Astrocyte (in vitro differentiated cells and primary cell): ENCODE measurements at regions not wholly inside any gene's neighbourhood (a gene's known extent, or its start where the extent isn't known, plus 50 kb on each side); places are given as distances from the start of the nearest gene placed in this dataset.

ENCODE experiments used
- DNase-seq: peaks from one replicate; pipeline ENCODE4 v3.0.0-alpha.2; 2010; ENCODE audit warnings: low read depth
- FAIRE-seq: peaks from 2 replicates; lab custom pipeline; 2011; peaks lifted over from hg19 to GRCh38; lab: Jason Lieb, UNC
- H2AFZ ChIP-seq: 2 replicates; pipeline ENCODE4 v1.6.0; 2012; ENCODE audit warnings: low read depth, low read length, inconsistent platforms
- H3K27ac ChIP-seq: 2 replicates; pipeline ENCODE4 v1.5.1; 2011; ENCODE audit warnings: low read depth, low read length, inconsistent platforms
- H3K27me3 ChIP-seq: 2 replicates; pipeline ENCODE4 v1.6.0; 2011; ENCODE audit warnings: low read length, inconsistent platforms; ENCODE audit not compliant: insufficient read depth
- H3K36me3 ChIP-seq: 2 replicates; pipeline ENCODE4 v1.5.1; 2011; ENCODE audit warnings: low read length, inconsistent platforms; ENCODE audit not compliant: insufficient read depth
- H3K4me1 ChIP-seq: 2 replicates; pipeline ENCODE4 v1.5.1; 2011; ENCODE audit warnings: low read length, inconsistent platforms; ENCODE audit not compliant: insufficient read depth
- H3K4me2 ChIP-seq: 2 replicates; pipeline ENCODE4 v1.6.0; 2012; ENCODE audit warnings: low read length, inconsistent platforms
- H3K4me3 ChIP-seq: 2 replicates; pipeline ENCODE4 v1.5.1; 2011; ENCODE audit warnings: low read depth, mild to moderate bottlenecking, low read length, inconsistent platforms; ENCODE audit not compliant: insufficient read depth
- H3K79me2 ChIP-seq: 2 replicates; pipeline ENCODE4 v1.6.0; 2012; ENCODE audit warnings: mild to moderate bottlenecking, low read length, inconsistent platforms; ENCODE audit not compliant: insufficient read depth
- H3K9ac ChIP-seq: 2 replicates; pipeline ENCODE4 v1.6.0; 2012; ENCODE audit warnings: mild to moderate bottlenecking, low read length, inconsistent platforms
- H3K9me3 ChIP-seq: 2 replicates; pipeline ENCODE4 v1.5.1; 2012; ENCODE audit warnings: low read depth, mild to moderate bottlenecking, low read length, inconsistent platforms; ENCODE audit not compliant: insufficient read depth
- H4K20me1 ChIP-seq: 2 replicates; pipeline ENCODE4 v1.6.0; 2012; ENCODE audit warnings: low read length, inconsistent platforms; ENCODE audit not compliant: insufficient read depth
- H3K27ac Mint-ChIP-seq: one replicate; pipeline ENCODE4 v1.8.0; 2021; ENCODE audit warnings: mild to moderate bottlenecking, mixed read lengths; ENCODE audit not compliant: unreplicated experiment
- H3K27me3 Mint-ChIP-seq: one replicate; pipeline ENCODE4 v1.8.0; 2021; ENCODE audit warnings: low read depth, mixed read lengths; ENCODE audit not compliant: unreplicated experiment
- H3K36me3 Mint-ChIP-seq: one replicate; pipeline ENCODE4 v1.8.0; 2021; ENCODE audit warnings: low read depth, mixed read lengths; ENCODE audit not compliant: unreplicated experiment
- H3K4me1 Mint-ChIP-seq: one replicate; pipeline ENCODE4 v1.8.0; 2021; ENCODE audit warnings: low read depth, mixed read lengths; ENCODE audit not compliant: unreplicated experiment
- H3K4me3 Mint-ChIP-seq: one replicate; pipeline ENCODE4 v1.8.0; 2021; ENCODE audit warnings: mild to moderate bottlenecking, moderate library complexity, mixed read lengths; ENCODE audit not compliant: unreplicated experiment
- H3K9me3 Mint-ChIP-seq: one replicate; pipeline ENCODE4 v1.8.0; 2021; ENCODE audit warnings: mild to moderate bottlenecking, mixed read lengths; ENCODE audit not compliant: unreplicated experiment
- EZH2 ChIP-seq: IDR thresholded peaks from 2 replicates; pipeline ENCODE4 v1.6.1; 2012; ENCODE audit warnings: mild to moderate bottlenecking, low read length, inconsistent platforms; ENCODE audit not compliant: insufficient read depth
- TF ChIP-seq, protein P1 (sequence below): IDR thresholded peaks from 2 replicates; pipeline ENCODE4 v1.5.1; 2011; ENCODE audit warnings: low read depth, mild to moderate bottlenecking, inconsistent platforms, low read length, moderate library complexity; ENCODE audit not compliant: insufficient read depth

DNA sequence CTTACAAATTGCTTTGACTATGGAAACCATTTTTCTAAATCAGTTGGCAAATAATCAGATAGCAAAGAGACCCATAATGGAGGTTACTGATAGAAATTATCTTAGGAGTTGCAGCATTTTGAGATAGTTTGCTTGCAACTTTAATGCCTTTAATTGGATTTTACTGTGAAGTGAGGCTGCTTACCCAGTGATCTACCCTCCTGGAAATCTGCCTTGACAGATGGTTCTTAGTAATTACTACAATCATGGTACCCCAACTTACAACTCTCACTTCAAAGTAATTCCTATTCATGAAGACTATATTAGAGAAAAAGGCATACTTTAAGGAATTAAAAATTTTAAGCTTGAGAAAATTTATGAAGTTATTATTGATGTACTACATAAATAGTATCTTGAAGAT is 1288.6 kb upstream of the CDH2 start:
- Histone ChIP-seq H3K9ac (no peak overlapping the region), H3K4me2 (no peak overlapping the region), H3K9me3 (no peaks in the 10 kb centered on the region), H3K79me2 (no peaks in the 10 kb centered on the region), H3K27me3 (no peaks in the 10 kb centered on the region), H3K4me1 (no peaks in the 10 kb centered on the region), H4K20me1 (no peaks in the 10 kb centered on the region), H3K4me3 (no peak overlapping the region), H2AFZ (no peak overlapping the region), H3K27ac (no peak overlapping the region), H3K36me3 (no peaks in the 10 kb centered on the region)
- Mint-ChIP-seq H3K36me3 (no peaks in the 10 kb centered on the region), H3K27ac (no peak overlapping the region), H3K9me3 (no peaks in the 10 kb centered on the region), H3K4me1 (no peaks in the 10 kb centered on the region), H3K27me3 (no peaks in the 10 kb centered on the region), H3K4me3 (no peak overlapping the region)
- no peak for TF ChIP-seq EZH2
- TF ChIP-seq, protein P1, sequence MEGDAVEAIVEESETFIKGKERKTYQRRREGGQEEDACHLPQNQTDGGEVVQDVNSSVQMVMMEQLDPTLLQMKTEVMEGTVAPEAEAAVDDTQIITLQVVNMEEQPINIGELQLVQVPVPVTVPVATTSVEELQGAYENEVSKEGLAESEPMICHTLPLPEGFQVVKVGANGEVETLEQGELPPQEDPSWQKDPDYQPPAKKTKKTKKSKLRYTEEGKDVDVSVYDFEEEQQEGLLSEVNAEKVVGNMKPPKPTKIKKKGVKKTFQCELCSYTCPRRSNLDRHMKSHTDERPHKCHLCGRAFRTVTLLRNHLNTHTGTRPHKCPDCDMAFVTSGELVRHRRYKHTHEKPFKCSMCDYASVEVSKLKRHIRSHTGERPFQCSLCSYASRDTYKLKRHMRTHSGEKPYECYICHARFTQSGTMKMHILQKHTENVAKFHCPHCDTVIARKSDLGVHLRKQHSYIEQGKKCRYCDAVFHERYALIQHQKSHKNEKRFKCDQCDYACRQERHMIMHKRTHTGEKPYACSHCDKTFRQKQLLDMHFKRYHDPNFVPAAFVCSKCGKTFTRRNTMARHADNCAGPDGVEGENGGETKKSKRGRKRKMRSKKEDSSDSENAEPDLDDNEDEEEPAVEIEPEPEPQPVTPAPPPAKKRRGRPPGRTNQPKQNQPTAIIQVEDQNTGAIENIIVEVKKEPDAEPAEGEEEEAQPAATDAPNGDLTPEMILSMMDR = no peak
- FAIRE-seq = no peak
- DNase-seq = no peak

DNA sequence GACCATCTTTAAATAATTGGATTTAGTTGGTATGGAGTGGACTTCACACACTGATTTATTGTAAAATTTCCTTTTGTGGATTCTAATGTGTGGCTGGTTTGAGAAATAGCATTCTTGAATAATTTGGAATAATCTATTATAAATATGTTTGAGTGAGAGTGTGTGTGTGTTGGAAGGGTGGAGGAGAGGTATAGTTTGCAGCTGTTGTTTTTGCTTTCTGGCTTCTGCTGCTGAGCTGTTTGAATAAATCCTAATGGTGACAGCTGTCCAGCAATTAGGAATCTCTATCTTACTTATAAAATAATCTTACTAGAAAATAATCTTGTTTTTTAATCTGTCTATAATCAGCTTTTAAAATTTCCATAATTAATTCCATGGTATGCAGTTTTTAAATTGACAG is 1283.0 kb upstream of the CDH2 start:
- H3K4me1 Mint-ChIP-seq = no peaks in the 10 kb centered on the region
- H3K9me3 Mint-ChIP-seq = no peaks in the 10 kb centered on the region
- H3K9ac ChIP-seq = no peak overlapping the region
- H4K20me1 ChIP-seq = no peaks in the 10 kb centered on the region
- no peak overlapping the region for H3K27ac Mint-ChIP-seq
- H3K36me3 ChIP-seq = no peaks in the 10 kb centered on the region
- no peaks in the 10 kb centered on the region for H3K36me3 Mint-ChIP-seq
- no peaks in the 10 kb centered on the region for H3K27me3 Mint-ChIP-seq
- H3K79me2 ChIP-seq = no peaks in the 10 kb centered on the region
- H3K27ac ChIP-seq = no peak overlapping the region
- H3K4me1 ChIP-seq = no peaks in the 10 kb centered on the region
- H2AFZ ChIP-seq = no peak overlapping the region
- no peaks in the 10 kb centered on the region for H3K9me3 ChIP-seq
- H3K4me3 Mint-ChIP-seq = no peak overlapping the region
- DNase-seq (no peak), FAIRE-seq (no peak)
- H3K4me3 ChIP-seq = no peak overlapping the region
- H3K4me2 ChIP-seq = no peak overlapping the region
- no peak for TF ChIP-seq EZH2
- TF ChIP-seq, protein P1 = no peak
- H3K27me3 ChIP-seq = no peaks in the 10 kb centered on the region

DNA sequence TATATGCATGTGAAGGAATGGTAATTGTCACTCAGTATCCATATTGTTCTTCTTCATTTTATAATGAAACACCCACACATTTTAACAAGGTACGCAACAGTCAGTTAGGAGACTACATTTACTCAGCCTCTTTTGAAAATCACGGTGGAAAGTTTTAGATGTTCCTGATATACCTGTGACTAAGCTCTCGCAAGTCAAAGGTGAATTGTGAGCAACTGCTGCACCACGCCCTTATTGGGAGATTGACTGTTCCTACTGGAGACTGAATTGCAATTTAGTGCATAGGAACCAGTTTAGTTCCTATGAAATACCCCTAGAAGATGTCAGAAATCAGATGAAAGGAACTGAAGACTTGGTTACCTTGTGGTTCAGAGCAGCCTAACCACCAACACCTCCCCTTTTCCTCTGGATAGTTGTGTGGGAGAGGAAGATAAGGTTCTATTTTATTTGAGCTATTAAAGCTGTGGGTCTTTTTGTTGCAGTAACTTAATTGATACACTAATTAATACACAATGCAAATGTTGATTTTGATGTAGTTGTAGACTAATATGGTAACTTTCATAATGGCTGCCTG is 1280.5 kb upstream of the CDH2 start:
- Mint-ChIP-seq H3K9me3 (no peaks in the 10 kb centered on the region), H3K36me3 (no peaks in the 10 kb centered on the region), H3K4me3 (no peak overlapping the region), H3K27ac (no peak overlapping the region), H3K4me1 (no peaks in the 10 kb centered on the region), H3K27me3 (no peaks in the 10 kb centered on the region)
- no peak overlapping the region for H3K4me3 ChIP-seq
- no peak overlapping the region for H3K27ac ChIP-seq
- no peak overlapping the region for H3K9ac ChIP-seq
- no peak for TF ChIP-seq EZH2
- TF ChIP-seq, protein P1 = no peak
- no peak for DNase-seq
- H4K20me1 ChIP-seq = no peaks in the 10 kb centered on the region
- H3K27me3 ChIP-seq = no peaks in the 10 kb centered on the region
- no peaks in the 10 kb centered on the region for H3K4me1 ChIP-seq
- H3K36me3 ChIP-seq = no peaks in the 10 kb centered on the region
- H3K79me2 ChIP-seq = no peaks in the 10 kb centered on the region
- no peak overlapping the region for H3K4me2 ChIP-seq
- no peak for FAIRE-seq
- peak overlapping the region; percentile 5 for H2AFZ ChIP-seq
- no peaks in the 10 kb centered on the region for H3K9me3 ChIP-seq
